ENCODE measurements at regions not wholly inside any gene's neighbourhood (a gene's known extent, or its start where the extent isn't known, plus 50 kb on each side); places are given as distances from the start of the nearest gene placed in this dataset.

DNA sequence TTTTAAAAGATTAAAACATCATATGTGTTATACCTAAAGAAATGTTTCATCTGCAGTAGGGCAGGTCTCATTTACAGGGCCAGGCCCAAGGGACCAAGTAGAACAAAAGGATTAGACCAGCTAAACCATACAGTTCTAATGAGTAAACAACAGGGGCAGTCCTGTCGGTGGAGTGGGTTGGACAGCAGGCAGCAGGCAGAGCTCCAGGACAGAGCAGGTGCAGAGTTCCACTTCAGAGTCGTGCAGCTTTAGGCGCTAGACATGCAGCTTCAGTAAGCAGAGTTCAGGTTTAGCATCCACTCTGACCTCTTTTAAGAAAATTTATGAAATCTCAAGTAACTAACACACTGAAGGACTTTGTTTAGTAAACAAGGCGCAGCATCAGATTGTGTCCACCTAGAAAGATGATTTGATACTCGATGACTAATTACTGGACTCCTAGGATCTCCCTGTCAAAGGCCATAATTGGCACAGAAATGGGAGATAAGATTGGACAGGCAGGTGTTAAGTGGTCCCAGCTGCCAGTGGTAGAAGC is 487.7 kb upstream of the INTU start:
- in situ Hi-C loops (cut with MboI): no loop called here
- ChIA-PET RAD21 (ENCODE audit: unreplicated experiment) (no interaction called here), SMC1A (ENCODE audit: uncharacterized antibody, unreplicated experiment) (no interaction called here), CTCF (no interaction called here), POLR2A (no interaction called here)
- no TSS peak for BruUV-seq (replicated peaks)
- FAIRE-seq (no peak), DNase-seq (ENCODE audit: low read depth, low spot score) (no peak), ATAC-seq (no peak)
- no peaks in the 10 kb centered on the region for H3K9me3 ChIP-seq (replicated peaks; ENCODE audit: control insufficient read depth, insufficient read depth, low read length)
- H3K79me2 ChIP-seq (ENCODE audit: control insufficient read depth, insufficient read depth, low read length): no peaks in the 10 kb centered on the region
- TF ChIP-seq SMAD5 (IDR thresholded peaks at IDR 0.05; ENCODE audit: low read depth) (no peak), CREM (IDR thresholded peaks at IDR 0.05; ENCODE audit: low read depth) (no peak), MTA2 (IDR thresholded peaks at IDR 0.05; ENCODE audit: low read depth) (no peak), PAX5 (IDR thresholded peaks at IDR 0.05; ENCODE audit: borderline replicate concordance, low read depth, low read length) (no peak), RUNX3 (IDR thresholded peaks at IDR 0.05; ENCODE audit: low read length) (no peak), CEBPB (IDR thresholded peaks at IDR 0.05; ENCODE audit: borderline replicate concordance in 1 of 2, low read depth in 2 of 2, low read length in 2 of 2) (no peak), NR2C1 (IDR thresholded peaks at IDR 0.05) (no peak), NFYA (IDR thresholded peaks at IDR 0.05; ENCODE audit: borderline replicate concordance, low read depth, low read length) (no peak), RFX5 (IDR thresholded peaks at IDR 0.05; ENCODE audit: low read depth, low read length) (no peak), ZNF207 (IDR thresholded peaks at IDR 0.05; ENCODE audit: borderline replicate concordance) (no peak), IKZF2 (IDR thresholded peaks at IDR 0.05) (no peak)
- TF ChIP-seq, protein P1, sequence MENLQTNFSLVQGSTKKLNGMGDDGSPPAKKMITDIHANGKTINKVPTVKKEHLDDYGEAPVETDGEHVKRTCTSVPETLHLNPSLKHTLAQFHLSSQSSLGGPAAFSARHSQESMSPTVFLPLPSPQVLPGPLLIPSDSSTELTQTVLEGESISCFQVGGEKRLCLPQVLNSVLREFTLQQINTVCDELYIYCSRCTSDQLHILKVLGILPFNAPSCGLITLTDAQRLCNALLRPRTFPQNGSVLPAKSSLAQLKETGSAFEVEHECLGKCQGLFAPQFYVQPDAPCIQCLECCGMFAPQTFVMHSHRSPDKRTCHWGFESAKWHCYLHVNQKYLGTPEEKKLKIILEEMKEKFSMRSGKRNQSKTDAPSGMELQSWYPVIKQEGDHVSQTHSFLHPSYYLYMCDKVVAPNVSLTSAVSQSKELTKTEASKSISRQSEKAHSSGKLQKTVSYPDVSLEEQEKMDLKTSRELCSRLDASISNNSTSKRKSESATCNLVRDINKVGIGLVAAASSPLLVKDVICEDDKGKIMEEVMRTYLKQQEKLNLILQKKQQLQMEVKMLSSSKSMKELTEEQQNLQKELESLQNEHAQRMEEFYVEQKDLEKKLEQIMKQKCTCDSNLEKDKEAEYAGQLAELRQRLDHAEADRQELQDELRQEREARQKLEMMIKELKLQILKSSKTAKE (IDR thresholded peaks at IDR 0.05; ENCODE audit: low read depth, poor library complexity, severe bottlenecking): no peak
- TF ChIP-seq, protein P2, sequence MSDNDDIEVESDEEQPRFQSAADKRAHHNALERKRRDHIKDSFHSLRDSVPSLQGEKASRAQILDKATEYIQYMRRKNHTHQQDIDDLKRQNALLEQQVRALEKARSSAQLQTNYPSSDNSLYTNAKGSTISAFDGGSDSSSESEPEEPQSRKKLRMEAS (IDR thresholded peaks at IDR 0.05; ENCODE audit: low read depth, low read length): no peak
- TF ChIP-seq, protein P3, sequence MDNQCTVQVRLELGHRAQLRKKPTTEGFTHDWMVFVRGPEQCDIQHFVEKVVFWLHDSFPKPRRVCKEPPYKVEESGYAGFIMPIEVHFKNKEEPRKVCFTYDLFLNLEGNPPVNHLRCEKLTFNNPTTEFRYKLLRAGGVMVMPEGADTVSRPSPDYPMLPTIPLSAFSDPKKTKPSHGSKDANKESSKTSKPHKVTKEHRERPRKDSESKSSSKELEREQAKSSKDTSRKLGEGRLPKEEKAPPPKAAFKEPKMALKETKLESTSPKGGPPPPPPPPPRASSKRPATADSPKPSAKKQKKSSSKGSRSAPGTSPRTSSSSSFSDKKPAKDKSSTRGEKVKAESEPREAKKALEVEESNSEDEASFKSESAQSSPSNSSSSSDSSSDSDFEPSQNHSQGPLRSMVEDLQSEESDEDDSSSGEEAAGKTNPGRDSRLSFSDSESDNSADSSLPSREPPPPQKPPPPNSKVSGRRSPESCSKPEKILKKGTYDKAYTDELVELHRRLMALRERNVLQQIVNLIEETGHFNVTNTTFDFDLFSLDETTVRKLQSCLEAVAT (IDR thresholded peaks at IDR 0.05): no peak
- TF ChIP-seq, protein P4, sequence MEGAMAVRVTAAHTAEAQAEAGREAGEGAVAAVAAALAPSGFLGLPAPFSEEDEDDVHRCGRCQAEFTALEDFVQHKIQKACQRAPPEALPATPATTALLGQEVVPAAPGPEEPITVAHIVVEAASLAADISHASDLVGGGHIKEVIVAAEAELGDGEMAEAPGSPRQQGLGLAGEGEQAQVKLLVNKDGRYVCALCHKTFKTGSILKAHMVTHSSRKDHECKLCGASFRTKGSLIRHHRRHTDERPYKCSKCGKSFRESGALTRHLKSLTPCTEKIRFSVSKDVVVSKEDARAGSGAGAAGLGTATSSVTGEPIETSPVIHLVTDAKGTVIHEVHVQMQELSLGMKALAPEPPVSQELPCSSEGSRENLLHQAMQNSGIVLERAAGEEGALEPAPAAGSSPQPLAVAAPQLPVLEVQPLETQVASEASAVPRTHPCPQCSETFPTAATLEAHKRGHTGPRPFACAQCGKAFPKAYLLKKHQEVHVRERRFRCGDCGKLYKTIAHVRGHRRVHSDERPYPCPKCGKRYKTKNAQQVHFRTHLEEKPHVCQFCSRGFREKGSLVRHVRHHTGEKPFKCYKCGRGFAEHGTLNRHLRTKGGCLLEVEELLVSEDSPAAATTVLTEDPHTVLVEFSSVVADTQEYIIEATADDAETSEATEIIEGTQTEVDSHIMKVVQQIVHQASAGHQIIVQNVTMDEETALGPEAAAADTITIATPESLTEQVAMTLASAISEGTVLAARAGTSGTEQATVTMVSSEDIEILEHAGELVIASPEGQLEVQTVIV (IDR thresholded peaks at IDR 0.05; ENCODE audit: borderline replicate concordance, partially characterized antibody): no peak
- no peaks in the 10 kb centered on the region for H3K4me1 ChIP-seq (ENCODE audit: control insufficient read depth, insufficient read depth, low read length)
- WGBS (ENCODE audit: insufficient coverage, insufficient replicate concordance, low lambda C conversion rate, missing lambda C conversion rate): 1% methylated on average over 5 of the region's 5 CpGs
- intact Hi-C loops (cut with micrococcal nuclease; ENCODE audit: unreplicated experiment): no loop called here
- no peak overlapping the region for H3K9ac ChIP-seq (ENCODE audit: control insufficient read depth, insufficient read depth, low read length)
- H3K36me3 ChIP-seq (ENCODE audit: control insufficient read depth in 2 of 2, insufficient read depth in 2 of 2, low read length in 1 of 2): no peaks in the 10 kb centered on the region
- H3K4me3 ChIP-seq: no peak overlapping the region
- no peak overlapping the region for H2AFZ ChIP-seq (ENCODE audit: control insufficient read depth, low read depth, low read length)
- H3K4me2 ChIP-seq (ENCODE audit: control insufficient read depth, insufficient read depth): no peak overlapping the region
- H3K27ac ChIP-seq (ENCODE audit: control insufficient read depth, insufficient read depth): no peak overlapping the region
- H3K27me3 ChIP-seq (replicated peaks in 1 of 2; ENCODE audit: control insufficient read depth in 2 of 2, insufficient read depth in 2 of 2, low read length in 1 of 2): no peaks in the 10 kb centered on the region
- no peaks in the 10 kb centered on the region for H4K20me1 ChIP-seq (ENCODE audit: control insufficient read depth, insufficient read depth)
